ENCODE measurements at regions not wholly inside any gene's neighbourhood (a gene's known extent, or its start where the extent isn't known, plus 50 kb on each side); places are given as distances from the start of the nearest gene placed in this dataset.

DNA sequence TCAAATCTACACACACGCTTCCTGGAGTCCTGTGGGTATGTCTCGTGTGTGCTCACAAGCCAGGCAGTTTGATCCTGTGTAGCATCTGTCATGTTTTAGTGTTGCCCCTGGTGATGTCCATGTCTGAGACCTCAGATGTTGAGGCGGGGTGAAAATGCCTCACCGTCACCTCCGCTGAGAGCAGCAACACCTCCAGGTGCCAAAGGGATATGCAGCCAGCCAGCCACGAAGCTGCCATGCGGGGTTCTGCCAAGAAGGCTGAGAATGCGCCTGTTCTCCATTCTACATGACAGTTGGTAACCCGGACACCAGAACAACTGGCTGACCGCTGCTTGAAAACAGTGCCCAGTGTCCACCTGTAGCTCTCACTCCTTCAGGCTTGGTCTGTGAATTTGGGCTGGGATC lies 253.8 kb downstream of the TLE3 start:
- ATAC-seq (no peak), DNase-seq (no peak)
- no peaks in the 10 kb centered on the region for H3K27me3 ChIP-seq (ENCODE audit: low read depth)
- no peaks in the 10 kb centered on the region for H3K9me3 ChIP-seq
- TF ChIP-seq, protein P1, sequence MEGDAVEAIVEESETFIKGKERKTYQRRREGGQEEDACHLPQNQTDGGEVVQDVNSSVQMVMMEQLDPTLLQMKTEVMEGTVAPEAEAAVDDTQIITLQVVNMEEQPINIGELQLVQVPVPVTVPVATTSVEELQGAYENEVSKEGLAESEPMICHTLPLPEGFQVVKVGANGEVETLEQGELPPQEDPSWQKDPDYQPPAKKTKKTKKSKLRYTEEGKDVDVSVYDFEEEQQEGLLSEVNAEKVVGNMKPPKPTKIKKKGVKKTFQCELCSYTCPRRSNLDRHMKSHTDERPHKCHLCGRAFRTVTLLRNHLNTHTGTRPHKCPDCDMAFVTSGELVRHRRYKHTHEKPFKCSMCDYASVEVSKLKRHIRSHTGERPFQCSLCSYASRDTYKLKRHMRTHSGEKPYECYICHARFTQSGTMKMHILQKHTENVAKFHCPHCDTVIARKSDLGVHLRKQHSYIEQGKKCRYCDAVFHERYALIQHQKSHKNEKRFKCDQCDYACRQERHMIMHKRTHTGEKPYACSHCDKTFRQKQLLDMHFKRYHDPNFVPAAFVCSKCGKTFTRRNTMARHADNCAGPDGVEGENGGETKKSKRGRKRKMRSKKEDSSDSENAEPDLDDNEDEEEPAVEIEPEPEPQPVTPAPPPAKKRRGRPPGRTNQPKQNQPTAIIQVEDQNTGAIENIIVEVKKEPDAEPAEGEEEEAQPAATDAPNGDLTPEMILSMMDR (IDR thresholded peaks at IDR 0.05) = no peak
- no peak overlapping the region for H3K4me3 ChIP-seq
- no peaks in the 10 kb centered on the region for H3K36me3 ChIP-seq
- H3K4me1 ChIP-seq = no peaks in the 10 kb centered on the region
- intact Hi-C loops (cut with DNase I) = no loop called here
- H3K27ac ChIP-seq = no peak overlapping the region

GRCh38 chr15:69845159-69845558 lies 252.6 kb downstream of the TLE3 start:
- TF ChIP-seq, protein P1 (IDR thresholded peaks at IDR 0.05) = no peak
- no peaks in the 10 kb centered on the region for H3K9me3 ChIP-seq
- no peaks in the 10 kb centered on the region for H3K27me3 ChIP-seq (ENCODE audit: low read depth)
- ATAC-seq = no peak
- H3K27ac ChIP-seq = no peak overlapping the region
- no peaks in the 10 kb centered on the region for H3K4me1 ChIP-seq
- no peak overlapping the region for H3K4me3 ChIP-seq
- DNase-seq = no peak
- intact Hi-C loops (cut with DNase I) = no loop called here
- H3K36me3 ChIP-seq = no peaks in the 10 kb centered on the region

DNA sequence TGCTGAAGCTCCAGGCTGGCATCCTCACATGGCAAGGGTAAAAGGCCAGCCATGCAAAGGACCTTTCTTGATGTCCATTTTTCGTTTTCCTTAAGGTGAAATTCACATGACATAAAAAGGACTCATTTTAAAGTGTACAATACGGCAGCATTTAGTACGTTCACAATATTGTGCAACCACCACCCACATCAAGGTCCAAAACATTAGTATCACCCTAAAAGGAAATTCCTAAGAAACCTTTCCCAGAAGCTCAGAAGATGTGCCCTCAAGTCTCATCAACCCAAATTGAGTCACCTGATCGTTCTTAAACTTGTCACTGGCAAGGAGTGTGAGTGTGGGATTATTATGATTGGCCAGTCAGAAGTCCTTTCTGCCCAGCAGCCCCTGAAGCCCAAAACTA lies 250.1 kb downstream of the TLE3 start:
- DNase-seq = no peak
- no peak overlapping the region for H3K27ac ChIP-seq
- ATAC-seq = no peak
- H3K9me3 ChIP-seq = no peaks in the 10 kb centered on the region
- H3K27me3 ChIP-seq (ENCODE audit: low read depth) = no peaks in the 10 kb centered on the region
- intact Hi-C loops (cut with DNase I) = no loop called here
- TF ChIP-seq, protein P1 (IDR thresholded peaks at IDR 0.05) = no peak
- no peak overlapping the region for H3K4me3 ChIP-seq
- no peaks in the 10 kb centered on the region for H3K36me3 ChIP-seq
- no peaks in the 10 kb centered on the region for H3K4me1 ChIP-seq

GRCh38 chr15:69848096-69848495 lies 249.6 kb downstream of the TLE3 start:
- Histone ChIP-seq H3K27ac (no peak overlapping the region), H3K36me3 (no peaks in the 10 kb centered on the region), H3K4me1 (no peaks in the 10 kb centered on the region), H3K4me3 (no peak overlapping the region), H3K9me3 (no peaks in the 10 kb centered on the region), H3K27me3 (ENCODE audit: low read depth) (no peaks in the 10 kb centered on the region)
- no peak for DNase-seq
- intact Hi-C loops (cut with DNase I) = no loop called here
- no peak for ATAC-seq
- TF ChIP-seq, protein P1 (IDR thresholded peaks at IDR 0.05) = no peak

- intact Hi-C loops (cut with DNase I) = no loop called here
- H3K4me1 ChIP-seq = no peaks in the 10 kb centered on the region
- ATAC-seq = no peak
- no peaks in the 10 kb centered on the region for H3K9me3 ChIP-seq
- no peaks in the 10 kb centered on the region for H3K27me3 ChIP-seq (ENCODE audit: low read depth)
- H3K36me3 ChIP-seq = no peaks in the 10 kb centered on the region
- no peak for DNase-seq
- TF ChIP-seq, protein P1 (IDR thresholded peaks at IDR 0.05) = no peak
- H3K4me3 ChIP-seq = no peak overlapping the region
- H3K27ac ChIP-seq = no peak overlapping the region
Measured at GRCh38 chr15:69848551-69849231, 249.0 kb downstream of the TLE3 start.
